ENCODE measurements at regions not wholly inside any gene's neighbourhood (a gene's known extent, or its start where the extent isn't known, plus 50 kb on each side); places are given as distances from the start of the nearest gene placed in this dataset.

- no peak overlapping the region for H3K4me2 ChIP-seq (ENCODE audit: control insufficient read depth, extremely low read depth, insufficient read depth, low read depth, low read length)
- no peak overlapping the region for H2AFZ ChIP-seq (ENCODE audit: control insufficient read depth, low read length)
- H4K20me1 ChIP-seq (ENCODE audit: control insufficient read depth, extremely low read depth, insufficient read depth, low read length) = no peaks in the 10 kb centered on the region
- H3K4me1 ChIP-seq (ENCODE audit: control insufficient read depth, extremely low read depth, insufficient read depth, low read length) = no peaks in the 10 kb centered on the region
- H3K79me2 ChIP-seq (ENCODE audit: control insufficient read depth, insufficient read depth, low read length) = no peaks in the 10 kb centered on the region
- DNase-seq (ENCODE audit: low read depth, low spot score) (no peak), FAIRE-seq (no peak)
- H3K27ac ChIP-seq (ENCODE audit: control insufficient read depth, insufficient read depth, low read length) = no peak overlapping the region
- H3K36me3 ChIP-seq (ENCODE audit: control insufficient read depth in 2 of 2, extremely low read depth in 1 of 2, insufficient read depth in 2 of 2, low read length in 2 of 2) = no peaks in the 10 kb centered on the region
- H3K9ac ChIP-seq (ENCODE audit: control insufficient read depth, extremely low read depth, insufficient read depth, low read length) = no peak overlapping the region
- H3K9me3 ChIP-seq (ENCODE audit: control insufficient read depth, low read depth, low read length) = no peaks in the 10 kb centered on the region
- TF ChIP-seq EZH2 (IDR thresholded peaks at IDR 0.05; ENCODE audit: low read length) (no peak), CTCF (optimal IDR thresholded peaks at IDR 0.05 in 1 of 3, IDR thresholded peaks at IDR 0.05 in 1 of 3, conservative IDR thresholded peaks at IDR 0.05 in 1 of 3; ENCODE audit: extremely low read depth in 1 of 3, insufficient read depth in 2 of 3, low read length in 3 of 3) (no peak)
- H3K4me3 ChIP-seq (ENCODE audit: control insufficient read depth in 2 of 3, extremely low read depth in 1 of 3, insufficient read depth in 2 of 3, low read depth in 1 of 3, low read length in 3 of 3) = no peak overlapping the region
- no peaks in the 10 kb centered on the region for H3K27me3 ChIP-seq (ENCODE audit: control insufficient read depth, extremely low read depth, insufficient read depth, low read length)
- dilution Hi-C loops (cut with MboI; ENCODE audit: extremely low pct_ligation_motif_present, low sequenced_read_pairs) = no loop called here
- H3K9me1 ChIP-seq (ENCODE audit: control insufficient read depth, extremely low read depth, insufficient read depth, low read length) = no peaks in the 10 kb centered on the region
These were observed 158.0 kb upstream of the PCDH10 start for GRCh38 chr4:132991111-132991510.

GRCh38 chr4:132992686-132993085 lies 156.4 kb upstream of the PCDH10 start:
- no peaks in the 10 kb centered on the region for H3K9me3 ChIP-seq (ENCODE audit: control insufficient read depth, low read depth, low read length)
- no peak for TF ChIP-seq CTCF (optimal IDR thresholded peaks at IDR 0.05 in 1 of 3, IDR thresholded peaks at IDR 0.05 in 1 of 3, conservative IDR thresholded peaks at IDR 0.05 in 1 of 3; ENCODE audit: extremely low read depth in 1 of 3, insufficient read depth in 2 of 3, low read length in 3 of 3)
- TF ChIP-seq EZH2 (IDR thresholded peaks at IDR 0.05; ENCODE audit: low read length) = no peak
- no peak overlapping the region for H2AFZ ChIP-seq (ENCODE audit: control insufficient read depth, low read length)
- no peak overlapping the region for H3K27ac ChIP-seq (ENCODE audit: control insufficient read depth, insufficient read depth, low read length)
- no peak overlapping the region for H3K9ac ChIP-seq (ENCODE audit: control insufficient read depth, extremely low read depth, insufficient read depth, low read length)
- no peaks in the 10 kb centered on the region for H3K9me1 ChIP-seq (ENCODE audit: control insufficient read depth, extremely low read depth, insufficient read depth, low read length)
- no peaks in the 10 kb centered on the region for H3K79me2 ChIP-seq (ENCODE audit: control insufficient read depth, insufficient read depth, low read length)
- no peaks in the 10 kb centered on the region for H3K36me3 ChIP-seq (ENCODE audit: control insufficient read depth in 2 of 2, extremely low read depth in 1 of 2, insufficient read depth in 2 of 2, low read length in 2 of 2)
- dilution Hi-C loops (cut with MboI; ENCODE audit: extremely low pct_ligation_motif_present, low sequenced_read_pairs) = no loop called here
- no peak overlapping the region for H3K4me3 ChIP-seq (ENCODE audit: control insufficient read depth in 2 of 3, extremely low read depth in 1 of 3, insufficient read depth in 2 of 3, low read depth in 1 of 3, low read length in 3 of 3)
- no peaks in the 10 kb centered on the region for H3K4me1 ChIP-seq (ENCODE audit: control insufficient read depth, extremely low read depth, insufficient read depth, low read length)
- no peaks in the 10 kb centered on the region for H4K20me1 ChIP-seq (ENCODE audit: control insufficient read depth, extremely low read depth, insufficient read depth, low read length)
- H3K4me2 ChIP-seq (ENCODE audit: control insufficient read depth, extremely low read depth, insufficient read depth, low read depth, low read length) = no peak overlapping the region
- FAIRE-seq (no peak), DNase-seq (ENCODE audit: low read depth, low spot score) (no peak)
- H3K27me3 ChIP-seq (ENCODE audit: control insufficient read depth, extremely low read depth, insufficient read depth, low read length) = no peaks in the 10 kb centered on the region
